GM19397 (cell line): ENCODE measurements at regions not wholly inside any gene's neighbourhood (a gene's known extent, or its start where the extent isn't known, plus 50 kb on each side); places are given as distances from the start of the nearest gene placed in this dataset.

Experiments
- ATAC-seq: cut with Tn5 transposase; IDR thresholded peaks from one replicate; pipeline ENCODE4 v1.9.1; 2021; ENCODE audit warnings: mild to moderate bottlenecking, moderate library complexity; ENCODE audit not compliant: unreplicated experiment

DNA sequence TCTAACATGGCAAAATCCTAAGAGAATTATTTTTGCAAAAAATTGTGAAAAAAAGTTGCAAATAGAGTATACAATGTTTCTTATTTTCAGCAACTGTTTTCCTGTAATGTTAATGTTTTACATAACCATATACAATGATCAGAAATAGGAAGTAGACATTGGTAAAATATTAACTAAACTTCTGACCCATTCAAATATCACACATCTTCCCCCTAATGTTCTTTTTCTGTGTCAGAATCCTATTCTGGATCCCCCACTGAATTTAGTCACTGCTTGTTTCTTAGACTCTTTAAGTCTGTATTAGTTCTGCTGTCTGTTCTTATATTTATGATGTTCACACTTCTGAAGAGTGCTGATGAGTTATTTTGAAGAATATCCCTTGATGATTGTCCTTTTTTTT lies 62.0 kb downstream of the HFE start:
- no peak for ATAC-seq

DNA sequence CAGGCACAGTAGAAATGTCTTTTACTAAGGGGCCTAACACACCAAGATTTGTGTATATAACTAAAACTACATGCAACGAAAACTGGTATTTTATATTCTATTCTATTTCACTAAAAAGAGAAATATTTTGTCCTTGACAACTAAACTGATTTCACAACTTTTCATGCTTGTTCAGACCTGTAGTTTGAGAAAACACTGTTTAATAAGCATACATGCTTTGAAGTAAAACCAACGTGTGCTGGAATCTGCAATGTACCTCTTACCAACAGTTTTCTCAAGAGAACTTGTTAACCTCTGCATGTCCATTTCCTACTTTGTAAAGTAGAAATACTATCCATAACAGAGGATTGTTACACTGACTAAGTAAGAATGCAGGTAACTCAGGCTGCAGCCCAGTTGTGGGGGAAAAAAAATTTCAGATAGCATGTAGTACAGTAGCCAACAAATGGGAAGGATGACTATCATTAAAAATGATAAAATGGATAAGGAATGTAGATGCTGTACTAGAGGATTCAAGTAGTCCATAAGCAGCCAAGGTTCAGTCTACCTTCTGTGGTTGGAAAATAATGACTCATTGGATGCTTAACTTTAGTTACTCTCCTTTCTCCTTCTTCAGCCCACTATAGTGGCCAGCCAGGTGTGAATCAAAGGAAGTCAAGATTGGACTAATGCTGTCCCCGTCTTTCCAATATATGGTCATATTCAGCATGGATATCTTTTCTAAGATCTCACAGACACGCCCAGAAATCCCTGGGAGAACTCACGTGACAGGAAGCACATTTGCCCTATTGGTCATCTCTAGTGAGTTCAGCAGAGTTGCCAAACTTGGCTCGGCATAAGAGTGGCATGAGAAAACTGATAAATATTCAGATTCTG lies 65.2 kb downstream of the HFE start:
- no peak for ATAC-seq

DNA sequence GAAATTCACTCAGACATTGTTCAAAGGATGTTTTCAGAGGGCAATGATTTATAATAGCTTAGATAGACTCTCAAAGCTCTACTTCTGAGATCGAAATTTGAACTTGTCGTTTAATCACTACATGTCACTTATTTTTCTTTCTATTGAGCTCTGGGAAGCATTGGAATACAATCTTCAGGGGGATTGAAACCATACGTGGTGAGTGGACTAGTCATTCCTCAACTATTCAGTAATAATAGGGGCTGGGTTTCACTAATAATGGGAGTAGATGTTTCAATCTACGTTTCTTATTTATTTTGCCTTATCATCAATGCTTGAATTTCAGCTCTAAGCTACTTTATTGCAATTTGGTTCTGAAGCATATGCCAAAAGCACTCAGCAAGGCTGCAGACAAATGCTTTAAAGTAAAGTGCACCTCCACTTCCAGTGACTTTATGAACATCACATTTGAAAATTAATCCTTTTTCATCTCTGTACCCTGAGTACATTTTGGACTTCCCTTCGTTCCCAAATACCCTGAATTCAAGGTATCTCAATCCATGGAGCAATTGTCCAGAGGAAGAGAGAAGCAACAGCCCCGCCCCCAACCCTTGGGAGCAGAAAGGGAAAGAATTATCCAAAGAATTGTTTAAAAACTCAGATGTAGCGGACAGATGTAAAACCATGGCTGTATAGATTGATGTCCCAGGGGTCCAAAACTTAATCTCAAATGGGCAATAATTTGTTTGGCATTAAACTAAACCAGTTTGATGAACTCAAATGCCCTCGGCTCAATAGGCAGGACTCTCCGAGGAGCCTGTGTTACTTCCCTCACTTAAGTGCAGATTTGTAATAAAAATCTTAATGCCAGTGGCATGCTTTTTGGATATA lies 68.1 kb downstream of the HFE start:
- no peak for ATAC-seq

DNA sequence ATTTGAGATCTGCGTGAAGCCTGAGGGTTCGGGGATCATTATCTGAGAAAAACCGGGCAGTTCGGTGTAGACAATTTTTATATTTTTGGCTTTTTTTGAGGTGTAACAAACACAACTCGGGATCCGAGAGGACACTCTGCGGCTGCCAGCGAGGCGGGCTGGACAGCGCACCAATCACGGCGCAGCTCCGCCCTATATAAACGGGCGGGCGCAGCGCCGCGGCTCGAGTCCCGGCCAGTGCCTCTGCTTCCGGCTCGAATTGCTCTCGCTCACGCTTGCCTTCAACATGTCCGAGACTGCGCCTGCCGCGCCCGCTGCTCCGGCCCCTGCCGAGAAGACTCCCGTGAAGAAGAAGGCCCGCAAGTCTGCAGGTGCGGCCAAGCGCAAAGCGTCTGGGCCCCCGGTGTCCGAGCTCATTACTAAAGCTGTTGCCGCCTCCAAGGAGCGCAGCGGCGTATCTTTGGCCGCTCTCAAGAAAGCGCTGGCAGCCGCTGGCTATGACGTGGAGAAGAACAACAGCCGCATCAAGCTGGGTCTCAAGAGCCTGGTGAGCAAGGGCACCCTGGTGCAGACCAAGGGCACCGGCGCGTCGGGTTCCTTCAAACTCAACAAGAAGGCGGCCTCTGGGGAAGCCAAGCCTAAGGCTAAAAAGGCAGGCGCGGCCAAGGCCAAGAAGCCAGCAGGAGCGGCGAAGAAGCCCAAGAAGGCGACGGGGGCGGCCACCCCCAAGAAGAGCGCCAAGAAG lies 69.0 kb downstream of the HFE start:
- peak; percentile 47 for ATAC-seq

DNA sequence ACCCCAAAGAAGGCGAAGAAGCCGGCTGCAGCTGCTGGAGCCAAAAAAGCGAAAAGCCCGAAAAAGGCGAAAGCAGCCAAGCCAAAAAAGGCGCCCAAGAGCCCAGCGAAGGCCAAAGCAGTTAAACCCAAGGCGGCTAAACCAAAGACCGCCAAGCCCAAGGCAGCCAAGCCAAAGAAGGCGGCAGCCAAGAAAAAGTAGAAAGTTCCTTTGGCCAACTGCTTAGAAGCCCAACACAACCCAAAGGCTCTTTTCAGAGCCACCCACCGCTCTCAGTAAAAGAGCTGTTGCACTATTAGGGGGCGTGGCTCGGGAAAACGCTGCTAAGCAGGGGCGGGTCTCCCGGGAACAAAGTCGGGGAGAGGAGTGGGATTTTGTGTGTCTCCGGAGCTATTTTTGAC lies 69.6 kb downstream of the HFE start:
- peak; percentile 11 for ATAC-seq

DNA sequence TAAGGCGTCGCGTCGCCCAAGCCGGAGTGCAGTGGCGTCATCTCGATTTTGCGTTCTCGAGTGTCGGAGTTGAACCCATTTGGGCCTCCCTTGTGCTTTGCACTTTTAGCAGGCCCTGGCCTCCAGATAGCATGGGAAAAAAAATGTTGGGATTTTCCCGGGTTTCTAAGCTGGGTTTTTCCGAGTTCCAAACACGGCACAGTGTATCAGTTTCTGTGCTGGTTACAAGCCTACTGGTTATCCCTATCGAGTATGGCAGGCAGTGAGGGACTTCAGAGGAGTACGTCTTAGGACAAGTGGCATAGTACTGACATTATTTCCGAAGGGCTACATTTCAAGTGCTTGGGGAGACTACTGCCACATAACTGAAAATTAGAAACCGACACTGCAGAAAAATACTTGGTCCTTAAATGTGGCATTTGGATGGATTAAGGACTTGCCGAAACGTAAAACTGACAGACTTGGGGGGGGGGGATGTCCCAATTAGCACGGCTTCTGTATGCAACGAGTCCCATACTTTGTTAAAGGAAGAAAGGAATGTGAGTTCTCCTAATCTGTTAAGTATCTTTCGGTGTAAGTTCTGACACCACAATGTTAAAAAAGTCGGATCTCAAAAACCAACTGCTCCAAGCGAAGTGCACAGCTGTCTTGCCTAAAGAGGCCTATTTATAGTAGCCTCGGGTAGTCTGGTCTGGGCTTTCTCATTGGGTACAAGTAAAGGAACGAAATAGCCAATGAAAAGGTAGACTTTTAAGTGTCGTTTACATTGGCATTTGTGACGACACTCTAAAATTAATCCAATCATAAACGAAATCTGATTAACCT lies 70.2 kb downstream of the HFE start:
- ATAC-seq: peak; percentile 58

DNA sequence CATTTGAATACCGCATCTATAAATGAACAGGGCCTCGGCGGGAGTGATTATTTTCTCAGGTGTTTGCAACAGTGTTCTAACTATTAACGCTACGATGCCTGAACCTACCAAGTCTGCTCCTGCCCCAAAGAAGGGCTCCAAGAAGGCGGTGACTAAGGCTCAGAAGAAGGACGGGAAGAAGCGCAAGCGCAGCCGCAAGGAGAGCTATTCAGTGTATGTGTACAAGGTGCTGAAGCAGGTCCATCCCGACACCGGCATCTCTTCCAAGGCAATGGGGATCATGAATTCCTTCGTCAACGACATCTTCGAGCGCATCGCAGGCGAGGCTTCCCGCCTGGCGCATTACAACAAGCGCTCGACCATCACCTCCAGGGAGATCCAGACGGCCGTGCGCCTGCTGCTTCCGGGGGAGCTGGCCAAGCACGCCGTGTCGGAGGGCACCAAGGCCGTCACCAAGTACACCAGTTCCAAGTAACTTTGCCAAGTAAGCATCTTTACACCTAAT lies 70.9 kb downstream of the HFE start:
- peak; percentile 51 for ATAC-seq

DNA sequence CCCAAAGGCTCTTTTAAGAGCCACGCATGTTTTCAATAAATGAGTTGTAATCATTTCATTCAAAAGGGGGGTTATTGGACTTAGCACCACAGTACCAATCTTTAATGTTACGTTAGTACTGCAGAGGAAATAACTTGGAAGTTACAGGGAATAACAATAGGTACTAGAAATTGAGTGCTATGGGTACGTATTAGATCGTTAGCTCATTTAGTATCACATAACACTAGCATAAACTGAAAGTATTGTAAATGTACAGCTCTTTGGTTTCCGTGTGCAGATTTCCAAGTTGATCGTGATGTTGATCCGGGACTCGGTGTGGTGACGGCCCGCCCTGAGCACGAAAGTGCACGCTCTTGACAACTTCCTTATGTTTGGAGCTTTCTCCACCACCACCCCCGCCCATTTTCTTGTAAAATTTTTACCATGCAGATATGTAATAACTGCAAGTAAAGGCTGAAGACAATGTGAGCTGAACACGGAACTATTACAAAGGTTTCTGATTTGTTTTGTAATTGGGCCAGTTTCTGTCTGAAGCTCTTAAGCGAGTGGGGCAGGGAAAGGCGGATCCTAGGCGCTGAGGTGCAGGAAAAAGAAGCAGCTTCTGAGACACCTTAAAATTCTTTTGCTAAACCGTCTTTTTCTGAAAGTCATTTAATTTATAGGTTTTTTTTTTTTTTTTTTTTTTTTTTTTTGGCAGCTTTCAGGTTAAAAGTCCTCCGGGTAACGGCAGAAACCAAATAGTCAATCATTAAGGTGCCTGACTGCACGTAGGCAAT lies 71.5 kb downstream of the HFE start:
- no peak for ATAC-seq

DNA sequence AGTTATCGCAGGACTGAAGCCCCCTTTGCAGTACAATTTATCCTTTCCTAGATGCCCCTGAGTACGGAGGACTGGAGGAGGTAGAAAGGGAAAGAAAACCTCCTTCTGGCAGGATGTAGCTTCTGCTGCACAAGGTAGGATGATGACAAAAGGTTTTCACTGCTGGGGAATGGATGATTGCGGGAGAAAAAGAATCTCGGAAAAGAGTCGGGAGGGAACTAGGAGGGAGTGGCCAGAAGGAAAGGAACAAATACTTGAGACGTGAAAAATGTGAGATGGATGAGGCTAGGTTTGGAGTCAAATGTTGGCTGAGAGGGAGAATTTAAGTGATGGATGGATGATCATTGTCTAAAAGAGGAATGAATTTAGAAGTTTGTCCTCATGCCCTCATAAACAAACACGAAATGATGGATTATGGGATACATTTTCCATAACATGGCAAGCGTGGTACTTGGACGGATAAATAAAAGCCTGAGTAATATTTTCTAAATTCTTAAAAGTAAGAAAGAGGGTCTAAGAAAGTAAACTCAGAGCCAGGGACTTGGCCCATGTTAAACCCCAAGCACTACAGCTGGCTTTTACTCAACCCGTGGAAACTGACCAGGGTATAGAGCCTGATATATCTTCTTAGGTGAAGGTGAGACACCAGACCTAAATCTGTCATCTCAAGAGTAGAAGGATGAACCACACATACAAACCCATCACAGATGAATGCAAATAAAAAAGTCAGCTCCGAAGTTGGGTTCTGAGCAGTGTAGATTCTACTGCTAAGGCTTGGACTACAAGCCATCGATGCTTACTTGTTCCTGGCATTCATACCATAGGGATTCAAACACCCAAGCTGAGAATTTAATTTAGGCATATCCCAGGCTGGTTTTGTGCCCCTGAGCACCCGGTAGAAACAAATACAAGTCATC lies 72.4 kb downstream of the HFE start:
- ATAC-seq: no peak

DNA sequence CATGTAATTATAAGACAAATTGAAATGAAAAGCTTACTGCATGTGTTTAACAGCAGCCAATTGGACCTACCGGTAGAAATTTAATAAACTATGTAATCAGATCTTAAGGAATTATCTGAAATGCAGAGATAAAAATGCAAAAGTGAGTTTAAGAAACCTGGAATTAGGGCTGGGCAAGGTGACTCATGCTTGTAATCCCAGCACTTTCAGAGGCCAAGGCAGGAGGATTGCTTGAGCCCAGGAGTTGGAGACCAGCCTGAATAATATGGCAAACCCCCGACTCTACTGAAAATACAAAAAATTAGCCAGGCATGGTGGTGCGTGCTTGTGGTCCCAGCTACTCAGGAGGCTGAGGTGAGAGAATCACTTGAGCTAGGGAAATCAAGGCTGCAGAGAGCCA lies 74.1 kb downstream of the HFE start:
- ATAC-seq: no peak

DNA sequence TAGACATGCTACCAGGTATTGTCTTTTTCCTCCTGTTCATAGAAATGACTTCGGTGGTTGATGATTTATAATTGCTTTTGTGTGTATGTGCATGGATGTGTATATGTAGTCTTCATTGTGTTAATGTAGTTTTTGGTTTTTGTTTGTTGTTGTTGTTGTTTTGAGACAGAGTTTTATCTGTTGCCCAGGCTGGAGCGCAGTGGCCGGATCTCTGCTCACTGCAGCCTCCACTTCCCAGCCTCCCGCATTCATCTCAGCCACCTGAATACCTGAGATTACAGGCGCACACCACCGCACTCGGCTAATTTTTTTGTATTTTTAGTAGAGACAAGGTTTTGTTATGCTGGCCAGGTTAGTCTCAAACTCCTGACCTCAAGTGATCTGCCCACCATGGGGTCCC lies 75.2 kb downstream of the HFE start:
- no peak for ATAC-seq

DNA sequence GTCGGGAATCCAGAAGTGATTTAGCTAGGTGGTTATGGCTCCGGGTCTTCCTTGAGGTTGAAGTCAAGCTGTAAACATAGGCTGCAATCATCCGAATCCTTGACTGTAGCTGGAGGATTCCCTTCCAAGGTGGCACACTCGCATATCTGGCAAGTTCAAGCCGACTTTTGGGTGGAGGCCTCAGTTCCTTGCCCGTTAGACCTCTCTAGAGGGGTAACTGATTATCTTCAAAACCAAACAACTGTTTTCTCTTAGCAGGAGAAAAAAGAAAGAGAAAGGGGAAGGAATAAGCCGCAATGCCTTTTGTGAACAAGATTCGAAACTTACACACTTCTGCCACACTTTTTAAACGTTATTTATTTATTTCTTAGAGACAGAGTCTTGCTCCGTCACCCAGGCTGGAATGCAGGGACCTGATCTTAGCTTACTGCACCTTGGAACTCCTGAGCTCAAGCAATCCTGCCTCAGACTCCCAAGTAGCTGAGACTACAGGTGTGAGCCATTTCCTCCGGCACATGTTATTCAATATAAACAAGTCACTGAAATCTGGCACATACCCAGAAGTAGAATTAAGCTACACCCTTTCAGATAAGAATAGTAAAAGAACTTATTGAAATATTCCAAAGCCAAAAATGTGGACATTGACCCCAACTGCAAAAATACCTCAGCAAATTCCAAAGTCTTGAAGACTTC lies 76.3 kb downstream of the HFE start:
- ATAC-seq: no peak

DNA sequence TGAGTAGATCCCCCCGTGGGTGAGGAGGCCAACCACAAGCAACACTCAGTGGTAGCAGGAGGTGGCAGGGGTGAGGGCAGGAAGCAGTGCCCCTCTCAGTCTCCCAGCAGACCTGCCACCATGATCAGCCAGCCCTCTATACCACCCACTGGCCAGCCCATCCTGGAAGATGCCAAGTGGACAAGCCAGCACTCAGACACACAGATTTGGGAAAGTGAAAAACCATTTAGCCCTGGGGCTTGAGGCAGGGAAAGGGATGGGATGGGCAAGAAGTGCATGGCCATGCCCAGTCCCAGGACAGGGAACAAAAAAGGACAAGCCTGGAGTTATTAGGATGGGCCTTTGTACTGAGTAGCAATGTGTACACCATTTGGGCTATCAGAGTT lies 76.9 kb downstream of the HFE start:
- ATAC-seq: no peak

DNA sequence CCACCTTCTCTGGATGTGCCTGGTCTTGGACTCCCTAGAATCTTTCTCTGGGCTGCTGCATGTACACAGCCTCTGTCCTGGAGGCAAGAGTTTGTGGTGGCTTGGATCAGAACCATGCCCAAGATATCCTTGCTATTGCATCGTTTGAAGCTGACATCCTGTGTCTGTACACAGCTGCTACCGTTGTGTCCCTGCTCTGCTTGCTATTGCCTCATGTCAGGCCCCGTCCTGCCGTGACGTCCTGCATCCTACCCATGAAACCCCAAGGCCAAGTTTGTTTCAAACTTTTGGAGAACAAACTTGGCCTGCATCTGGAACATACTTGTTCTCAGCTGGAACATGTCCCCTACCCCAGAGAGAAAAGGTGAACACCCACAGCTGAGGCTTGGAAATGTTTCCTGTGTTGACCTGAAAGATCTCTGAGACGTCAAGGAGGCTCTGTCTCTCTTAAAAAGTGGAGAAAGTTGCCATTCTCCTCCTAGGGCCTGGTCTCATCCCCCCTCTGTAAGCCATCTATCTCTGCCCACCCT lies 78.1 kb downstream of the HFE start:
- no peak for ATAC-seq

DNA sequence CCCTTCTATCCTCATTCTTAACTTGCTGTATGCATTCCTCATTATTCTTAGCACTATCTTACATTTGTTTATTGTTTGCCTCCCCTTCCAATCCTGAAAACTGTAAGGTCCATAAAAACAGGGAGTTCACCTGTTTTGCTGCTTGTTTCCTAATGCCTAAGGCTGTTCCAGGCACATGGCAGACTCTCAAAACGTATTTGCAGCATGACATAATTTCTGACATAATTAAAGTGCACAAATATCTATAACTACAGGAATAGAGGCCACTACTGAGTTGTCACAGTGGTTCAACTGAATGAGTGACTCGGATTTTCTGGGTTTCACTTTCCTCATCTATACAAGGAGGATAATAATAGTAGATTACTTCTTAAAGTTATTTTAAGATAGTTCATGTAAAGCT lies 83.0 kb downstream of the HFE start:
- ATAC-seq: no peak

DNA sequence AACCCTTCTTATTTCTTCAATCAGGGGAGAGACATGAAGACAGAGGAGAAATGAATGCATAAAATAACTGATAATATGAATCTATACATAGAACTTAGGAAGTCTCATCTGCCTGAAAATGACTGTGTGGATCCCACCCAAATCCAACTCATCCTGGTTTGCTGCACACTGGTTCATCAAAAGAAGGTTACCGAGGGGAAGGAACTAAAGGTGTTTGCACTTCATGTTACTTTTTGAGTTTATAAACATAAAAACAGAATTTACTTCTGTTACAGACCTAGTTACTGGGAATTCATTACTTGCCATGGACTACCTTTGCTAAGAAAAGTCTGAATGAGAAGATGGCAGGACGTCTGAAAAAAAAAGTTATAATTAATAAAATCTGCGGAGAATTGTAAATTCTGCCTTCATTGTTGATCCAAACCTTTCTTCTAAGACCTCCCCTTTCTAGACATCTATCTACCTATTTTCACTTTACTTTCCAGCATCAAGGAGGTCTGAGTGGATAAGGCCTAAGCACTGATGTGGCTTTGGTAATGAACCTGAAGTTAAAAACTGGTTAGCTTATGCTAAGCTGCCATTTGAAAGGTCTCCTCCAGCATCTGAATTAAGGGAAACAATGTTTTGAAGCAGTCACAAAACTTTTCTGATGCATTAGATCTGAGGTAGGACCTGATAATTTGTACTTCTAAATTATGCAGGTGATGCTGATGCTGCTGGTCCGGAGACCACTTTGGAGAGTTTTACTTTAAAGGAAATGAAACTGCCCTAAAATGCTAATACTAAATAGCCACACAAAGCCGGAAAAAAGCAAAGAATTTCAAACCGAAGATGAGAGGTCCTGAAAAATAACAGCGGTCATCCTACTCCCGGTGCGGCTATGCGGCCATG lies 84.0 kb downstream of the HFE start:
- ATAC-seq: peak; percentile 2

DNA sequence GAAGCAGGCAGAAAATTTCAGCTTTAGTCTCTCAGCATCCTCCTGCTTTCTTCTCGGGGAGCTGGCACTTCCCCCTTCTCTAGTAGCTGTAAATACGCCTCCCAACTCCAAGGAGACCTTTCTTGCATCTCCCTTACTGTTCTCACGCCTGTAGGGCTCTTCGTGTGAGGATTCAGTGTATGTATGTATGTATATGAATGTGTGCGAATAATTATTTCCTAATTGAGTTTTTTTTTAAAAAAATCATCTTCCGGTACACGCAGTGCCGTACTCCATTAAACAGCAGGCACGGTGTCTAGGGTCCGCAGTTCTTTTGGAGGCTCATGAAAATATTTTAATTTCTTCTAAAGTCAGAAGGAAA lies 85.4 kb downstream of the HFE start:
- ATAC-seq: peak; percentile 8
